H9 (cell line): ENCODE measurements at regions not wholly inside any gene's neighbourhood (a gene's known extent, or its start where the extent isn't known, plus 50 kb on each side); places are given as distances from the start of the nearest gene placed in this dataset.

Source experiments
- DNase-seq: peaks from one replicate; pipeline ENCODE4 v3.0.0-alpha.2; 2017
- H2AFZ ChIP-seq: one replicate; pipeline ENCODE4 v1.6.1; 2013; ENCODE audit warnings: mild to moderate bottlenecking, low read length, control low read depth, moderate library complexity
- H2AK5ac ChIP-seq: 2 replicates; pipeline ENCODE4 v1.6.1; 2013; ENCODE audit warnings: low read length, control low read depth, mixed read lengths; ENCODE audit not compliant: insufficient read length
- H2BK120ac ChIP-seq: one replicate; pipeline ENCODE4 v1.6.1; 2013; ENCODE audit warnings: low read depth, mild to moderate bottlenecking, low read length, control low read depth, inconsistent platforms; ENCODE audit not compliant: poor library complexity, severe bottlenecking
- H2BK12ac ChIP-seq: 2 replicates; pipeline ENCODE4 v1.6.1; 2013; ENCODE audit warnings: low read length, control low read depth, mixed read lengths, low read depth; ENCODE audit not compliant: insufficient read length
- H2BK15ac ChIP-seq: 2 replicates; pipeline ENCODE4 v1.6.1; 2013; ENCODE audit warnings: low read depth, low read length, control low read depth
- H2BK20ac ChIP-seq: one replicate; pipeline ENCODE4 v1.6.1; 2013; ENCODE audit warnings: low read depth, mild to moderate bottlenecking, low read length, control low read depth, inconsistent platforms; ENCODE audit not compliant: poor library complexity, severe bottlenecking
- H2BK5ac ChIP-seq: 2 replicates; pipeline ENCODE4 v1.6.1; 2013; ENCODE audit warnings: low read length, control low read depth, mixed read lengths; ENCODE audit not compliant: insufficient read length
- H3K14ac ChIP-seq: 2 replicates; pipeline ENCODE4 v1.6.1; 2013; ENCODE audit warnings: low read length, control low read depth; ENCODE audit not compliant: insufficient read depth
- H3K18ac ChIP-seq: 2 replicates; pipeline ENCODE4 v1.6.1; 2013; ENCODE audit warnings: low read depth, mild to moderate bottlenecking, mixed read lengths, low read length, control low read depth; ENCODE audit not compliant: insufficient read length
- H3K23ac ChIP-seq: 2 replicates; pipeline ENCODE4 v1.6.1; 2013; ENCODE audit warnings: low read length, control low read depth, mixed read lengths, low read depth; ENCODE audit not compliant: insufficient read length
- H3K23me2 ChIP-seq: 2 replicates; pipeline ENCODE4 v1.6.1; 2013; ENCODE audit warnings: low read depth, mild to moderate bottlenecking, mixed read lengths, low read length, control low read depth; ENCODE audit not compliant: insufficient read length, poor library complexity, severe bottlenecking
- H3K27ac ChIP-seq: 2 replicates; pipeline ENCODE4 v1.5.1; 2013; ENCODE audit warnings: low read length, control low read depth, mixed read lengths, low read depth; ENCODE audit not compliant: insufficient read length
- H3K27me3 ChIP-seq: 2 replicates; pipeline ENCODE4 v1.6.1; 2013; ENCODE audit warnings: low read length, control low read depth, inconsistent platforms; ENCODE audit not compliant: insufficient read depth
- H3K4ac ChIP-seq: 2 replicates; pipeline ENCODE4 v1.6.1; 2013; ENCODE audit warnings: low read depth, mild to moderate bottlenecking, control low read depth, inconsistent platforms, low read length, moderate library complexity
- H3K4me1 ChIP-seq: 2 replicates; pipeline ENCODE4 v1.6.1; 2013; ENCODE audit warnings: low read length, control low read depth, inconsistent platforms; ENCODE audit not compliant: insufficient read depth
- H3K4me2 ChIP-seq: 2 replicates; pipeline ENCODE4 v1.6.1; 2013; ENCODE audit warnings: low read length, control low read depth, mixed read lengths; ENCODE audit not compliant: insufficient read length, insufficient read depth
- H3K56ac ChIP-seq: 2 replicates; pipeline ENCODE4 v1.6.1; 2013; ENCODE audit warnings: low read depth, mild to moderate bottlenecking, mixed read lengths, low read length, control low read depth; ENCODE audit not compliant: insufficient read length
- H3K79me1 ChIP-seq: 2 replicates; pipeline ENCODE4 v1.6.1; 2013; ENCODE audit warnings: low read depth, mild to moderate bottlenecking, moderate library complexity, low read length, control low read depth, inconsistent platforms; ENCODE audit not compliant: insufficient read depth, poor library complexity, severe bottlenecking
- H3K79me2 ChIP-seq: 2 replicates; pipeline ENCODE4 v1.6.1; 2013; ENCODE audit warnings: low read length, control low read depth, inconsistent platforms; ENCODE audit not compliant: insufficient read depth
- H3K9ac ChIP-seq: 2 replicates; pipeline ENCODE4 v1.6.1; 2013; ENCODE audit warnings: low read length, control low read depth, mixed read lengths; ENCODE audit not compliant: insufficient read length; ENCODE audit errors: extremely low read depth
- H3K9me3 ChIP-seq: one replicate; pipeline ENCODE4 v1.6.1; 2013; ENCODE audit warnings: low read depth, low read length, inconsistent platforms; ENCODE audit not compliant: control insufficient read depth
- H3T11ph ChIP-seq: one replicate; pipeline ENCODE4 v1.6.1; 2013; ENCODE audit warnings: mild to moderate bottlenecking, low read length, control low read depth, inconsistent platforms
- H4K20me1 ChIP-seq: one replicate; pipeline ENCODE4 v1.6.1; 2013; ENCODE audit not compliant: control insufficient read depth, insufficient read length, insufficient read depth
- H4K5ac ChIP-seq: 2 replicates; pipeline ENCODE4 v1.6.1; 2013; ENCODE audit warnings: low read depth, mild to moderate bottlenecking, mixed read lengths, low read length, control low read depth; ENCODE audit not compliant: insufficient read length
- H4K8ac ChIP-seq: replicated peaks from 2 replicates; pipeline ENCODE4 v1.6.1; 2013; ENCODE audit warnings: low read length, control low read depth, mixed read lengths, low read depth; ENCODE audit not compliant: insufficient read length
- H4K91ac ChIP-seq: 2 replicates; pipeline ENCODE4 v1.6.1; 2013; ENCODE audit warnings: low read depth, mild to moderate bottlenecking, moderate library complexity, mixed read lengths, low read length, control low read depth; ENCODE audit not compliant: insufficient read length
- H3K27ac Mint-ChIP-seq, 3 experiments: 2 replicates in 2 of 3; 3 replicates in 1 of 3; pipeline ENCODE4 v1.8.0; 2020 to 2021; ENCODE audit warnings: mixed read lengths in 3 of 3, mild to moderate bottlenecking in 1 of 3, moderate library complexity in 1 of 3
- H3K27me3 Mint-ChIP-seq: 2 replicates; pipeline ENCODE4 v1.8.0; 2021; ENCODE audit warnings: low read depth, mild to moderate bottlenecking, moderate library complexity, mixed read lengths
- H3K36me3 Mint-ChIP-seq, 3 experiments: 2 replicates in 2 of 3; 3 replicates in 1 of 3; pipeline ENCODE4 v1.8.0; 2020 to 2021; ENCODE audit warnings: low read depth in 3 of 3, mixed read lengths in 3 of 3; ENCODE audit not compliant: insufficient read depth in 1 of 3
- H3K4me1 Mint-ChIP-seq, 2 experiments: 2 replicates each; pipeline ENCODE4 v1.8.0; 2020; ENCODE audit warnings: mixed read lengths in 2 of 2
- H3K4me3 Mint-ChIP-seq, 2 experiments: 2 replicates in 1 of 2; 3 replicates in 1 of 2; pipeline ENCODE4 v1.8.0; 2020 to 2021; ENCODE audit warnings: mild to moderate bottlenecking in 2 of 2, mixed read lengths in 2 of 2, moderate library complexity in 1 of 2
- H3K9me3 Mint-ChIP-seq, 2 experiments: 2 replicates in 1 of 2; 3 replicates in 1 of 2; pipeline ENCODE4 v1.8.0; 2020; ENCODE audit warnings: mild to moderate bottlenecking in 2 of 2, mixed read lengths in 2 of 2, moderate library complexity in 1 of 2
- TF ChIP-seq, protein P1 (sequence below): fragments of 200-600 bp; sonication (generic); conservative IDR thresholded peaks from 3 replicates; pipeline ENCODE4 v1.8.0; 2021; ENCODE audit warnings: antibody characterized with exemption, mild to moderate bottlenecking

DNA sequence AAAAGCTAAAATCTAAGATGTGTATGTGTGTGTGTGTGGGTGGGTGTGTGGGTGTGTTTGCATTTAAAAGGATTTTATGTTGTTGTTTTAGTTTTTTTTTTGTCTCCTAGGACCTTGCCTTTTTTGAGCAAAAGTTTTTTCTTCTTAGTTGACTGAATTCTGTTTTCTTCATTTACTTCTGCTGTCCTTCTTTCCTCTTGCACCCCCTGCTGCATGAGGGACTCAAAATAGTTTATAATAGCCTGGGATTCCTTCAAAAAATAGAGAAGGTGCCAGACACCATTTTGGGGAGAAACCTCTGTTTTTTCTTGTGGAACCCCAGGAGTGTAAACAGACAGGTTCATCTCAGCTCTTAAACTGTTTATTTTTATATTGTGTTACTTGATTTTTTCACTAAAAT lies 817.7 kb downstream of the TBC1D22A start:
- Mint-ChIP-seq H3K27me3 (no peaks in the 10 kb centered on the region; the same call in 1 of the 2 replicates), H3K27ac (no peak overlapping the region), H3K9me3 (peaks cover 64 to 84% of the 10 kb centered on the region in 2 experiments), H3K4me3 (no peak overlapping the region), H3K4me1 (no peaks in the 10 kb centered on the region), H3K36me3 (peaks cover 8 to 25% (median 13%) of the 10 kb centered on the region in 3 experiments)
- Histone ChIP-seq H3K4me2 (no peak overlapping the region), H3T11ph (no peak overlapping the region), H3K79me1 (no peaks in the 10 kb centered on the region), H4K20me1 (no peaks in the 10 kb centered on the region), H3K27ac (no peak overlapping the region), H3K79me2 (no peaks in the 10 kb centered on the region), H3K18ac (no peak overlapping the region), H2BK120ac (no peak overlapping the region), H2BK20ac (no peak overlapping the region), H3K56ac (no peak overlapping the region), H3K9me3 (peaks cover 58% of the 10 kb centered on the region), H2BK5ac (no peak overlapping the region), H3K23ac (no peak overlapping the region), H3K9ac (no peak overlapping the region), H3K23me2 (no peaks in the 10 kb centered on the region), H2AFZ (no peak overlapping the region), H3K14ac (no peak overlapping the region), H4K5ac (no peak overlapping the region), H4K91ac (no peak overlapping the region), H4K8ac (no peak overlapping the region), H3K4ac (no peak overlapping the region), H3K4me1 (no peaks in the 10 kb centered on the region), H2AK5ac (no peak overlapping the region), H2BK12ac (no peak overlapping the region), H3K27me3 (no peaks in the 10 kb centered on the region), H2BK15ac (no peak overlapping the region)
- TF ChIP-seq, protein P1, sequence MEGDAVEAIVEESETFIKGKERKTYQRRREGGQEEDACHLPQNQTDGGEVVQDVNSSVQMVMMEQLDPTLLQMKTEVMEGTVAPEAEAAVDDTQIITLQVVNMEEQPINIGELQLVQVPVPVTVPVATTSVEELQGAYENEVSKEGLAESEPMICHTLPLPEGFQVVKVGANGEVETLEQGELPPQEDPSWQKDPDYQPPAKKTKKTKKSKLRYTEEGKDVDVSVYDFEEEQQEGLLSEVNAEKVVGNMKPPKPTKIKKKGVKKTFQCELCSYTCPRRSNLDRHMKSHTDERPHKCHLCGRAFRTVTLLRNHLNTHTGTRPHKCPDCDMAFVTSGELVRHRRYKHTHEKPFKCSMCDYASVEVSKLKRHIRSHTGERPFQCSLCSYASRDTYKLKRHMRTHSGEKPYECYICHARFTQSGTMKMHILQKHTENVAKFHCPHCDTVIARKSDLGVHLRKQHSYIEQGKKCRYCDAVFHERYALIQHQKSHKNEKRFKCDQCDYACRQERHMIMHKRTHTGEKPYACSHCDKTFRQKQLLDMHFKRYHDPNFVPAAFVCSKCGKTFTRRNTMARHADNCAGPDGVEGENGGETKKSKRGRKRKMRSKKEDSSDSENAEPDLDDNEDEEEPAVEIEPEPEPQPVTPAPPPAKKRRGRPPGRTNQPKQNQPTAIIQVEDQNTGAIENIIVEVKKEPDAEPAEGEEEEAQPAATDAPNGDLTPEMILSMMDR: no peak
- DNase-seq: no peak
